Trophoblast cell (in vitro differentiated cells and primary cell): ENCODE measurements at regions not wholly inside any gene's neighbourhood (a gene's known extent, or its start where the extent isn't known, plus 50 kb on each side); places are given as distances from the start of the nearest gene placed in this dataset.
A peak's percentile ranks its signal among the peaks of the same experiment; 100 is the strongest.

Experiments
- DNase-seq, 2 donors: peaks; one replicate each; pipeline ENCODE4 v3.0.0-alpha.2; 2016
- H2AFZ ChIP-seq: 2 replicates; pipeline ENCODE4 v1.6.1; 2013; ENCODE audit warnings: low read length, moderate library complexity, mild to moderate bottlenecking; ENCODE audit not compliant: insufficient read depth, poor library complexity
- H2AK5ac ChIP-seq: 2 replicates; pipeline ENCODE4 v1.6.1; 2013; ENCODE audit warnings: mild to moderate bottlenecking, low read length
- H2BK120ac ChIP-seq: 2 replicates; pipeline ENCODE4 v1.6.1; 2013; ENCODE audit warnings: low read length, mild to moderate bottlenecking, moderate library complexity; ENCODE audit not compliant: insufficient read depth, poor library complexity
- H2BK12ac ChIP-seq: 2 replicates; pipeline ENCODE4 v1.6.1; 2013; ENCODE audit warnings: mild to moderate bottlenecking, low read length, moderate library complexity
- H2BK5ac ChIP-seq: 2 replicates; pipeline ENCODE4 v1.6.1; 2013; ENCODE audit warnings: low read length, low read depth, moderate library complexity, mild to moderate bottlenecking; ENCODE audit not compliant: poor library complexity
- H3K14ac ChIP-seq: 2 replicates; pipeline ENCODE4 v1.6.1; 2013; ENCODE audit warnings: mild to moderate bottlenecking, low read length
- H3K18ac ChIP-seq: 2 replicates; pipeline ENCODE4 v1.6.1; 2013; ENCODE audit warnings: mild to moderate bottlenecking, low read length
- H3K23ac ChIP-seq: 2 replicates; pipeline ENCODE4 v1.6.1; 2013; ENCODE audit warnings: low read length
- H3K27ac ChIP-seq: 2 replicates; pipeline ENCODE4 v1.5.1; 2013; ENCODE audit warnings: low read depth, mild to moderate bottlenecking, inconsistent platforms, low read length, moderate library complexity
- H3K27me3 ChIP-seq: 2 replicates; pipeline ENCODE4 v1.6.1; 2013; ENCODE audit warnings: inconsistent platforms, mild to moderate bottlenecking, low read length, moderate library complexity; ENCODE audit not compliant: insufficient read depth
- H3K36me3 ChIP-seq, 2 experiments: 1 replicate in 1 of 2; 2 replicates in 1 of 2; pipeline ENCODE4 v1.6.1; 2013; ENCODE audit warnings: low read length in 2 of 2, mild to moderate bottlenecking in 2 of 2, moderate library complexity in 1 of 2; ENCODE audit not compliant: insufficient read depth in 2 of 2, control insufficient read depth in 1 of 2
- H3K4ac ChIP-seq: 2 replicates; pipeline ENCODE4 v1.6.1; 2013; ENCODE audit warnings: low read depth, mild to moderate bottlenecking, low read length, moderate library complexity
- H3K4me1 ChIP-seq, 2 experiments: 1 replicate in 1 of 2; 2 replicates in 1 of 2; pipeline ENCODE4 v1.6.1; 2013; ENCODE audit warnings: low read length in 2 of 2, mild to moderate bottlenecking in 2 of 2, moderate library complexity in 1 of 2; ENCODE audit not compliant: insufficient read depth in 2 of 2, control insufficient read depth in 1 of 2
- H3K4me2 ChIP-seq: 2 replicates; pipeline ENCODE4 v1.6.1; 2013; ENCODE audit warnings: inconsistent platforms, mild to moderate bottlenecking, low read length, moderate library complexity
- H3K4me3 ChIP-seq: 2 replicates; pipeline ENCODE4 v1.5.1; 2013; ENCODE audit warnings: mild to moderate bottlenecking, low read depth, low read length, inconsistent platforms
- H3K79me1 ChIP-seq: one replicate; pipeline ENCODE4 v1.6.1; 2013; ENCODE audit warnings: low read length
- H3K79me2 ChIP-seq: 2 replicates; pipeline ENCODE4 v1.6.1; 2013; ENCODE audit warnings: low read length, mild to moderate bottlenecking; ENCODE audit not compliant: control insufficient read depth, insufficient read depth, poor library complexity
- H3K9ac ChIP-seq: 2 replicates; pipeline ENCODE4 v1.6.1; 2013; ENCODE audit warnings: mild to moderate bottlenecking, low read length
- H3K9me3 ChIP-seq: 2 replicates; pipeline ENCODE4 v1.6.1; 2013; ENCODE audit warnings: low read depth, mild to moderate bottlenecking, control low read depth, inconsistent platforms, low read length; ENCODE audit not compliant: insufficient read depth
- H4K12ac ChIP-seq: 2 replicates; pipeline ENCODE4 v1.6.1; 2013; ENCODE audit warnings: low read depth, mild to moderate bottlenecking, low read length, moderate library complexity
- H4K8ac ChIP-seq: 2 replicates; pipeline ENCODE4 v1.6.1; 2013; ENCODE audit warnings: low read depth, mild to moderate bottlenecking, low read length, moderate library complexity
- H4K91ac ChIP-seq: one replicate; pipeline ENCODE4 v1.6.1; 2013; ENCODE audit warnings: low read depth, mild to moderate bottlenecking, low read length, moderate library complexity
- WGBS: extraction: QIAGEN DNeasy Blood & Tissue Kit; methylation state at CpG from one replicate; pipeline ENCODE4 v1.1.7; 2013; ENCODE audit warnings: missing lambda C conversion rate; ENCODE audit not compliant: insufficient read length, insufficient coverage; ENCODE audit errors: extremely low coverage; 5-methylcytosine and 5-hydroxymethylcytosine counted together

GRCh38 chr10:109668154-109668665, 255.1 kb downstream of the XPNPEP1 start:
- H4K12ac ChIP-seq: no peak overlapping the region
- H3K4me1 ChIP-seq: no peaks in the 10 kb centered on the region
- H3K4me2 ChIP-seq: no peak overlapping the region
- H3K79me1 ChIP-seq: no peaks in the 10 kb centered on the region
- no peak overlapping the region for H2AFZ ChIP-seq
- no peak overlapping the region for H3K4me3 ChIP-seq
- no peak overlapping the region for H3K18ac ChIP-seq
- H2BK120ac ChIP-seq: no peak overlapping the region
- no peak overlapping the region for H3K14ac ChIP-seq
- no peak overlapping the region for H3K27ac ChIP-seq
- peaks cover 6% of the 10 kb centered on the region for H3K9me3 ChIP-seq
- H3K4ac ChIP-seq: no peak overlapping the region
- no CpG with 5 or more reads among the region's 5 CpGs for WGBS
- no peak overlapping the region for H3K9ac ChIP-seq
- no peaks in the 10 kb centered on the region for H3K27me3 ChIP-seq
- H2AK5ac ChIP-seq: no peak overlapping the region
- H2BK12ac ChIP-seq: no peak overlapping the region
- H4K8ac ChIP-seq: no peak overlapping the region
- H4K91ac ChIP-seq: no peak overlapping the region
- no peaks in the 10 kb centered on the region for H3K79me2 ChIP-seq
- H3K23ac ChIP-seq: no peak overlapping the region
- H3K36me3 ChIP-seq: no peaks in the 10 kb centered on the region
- no peak overlapping the region for H2BK5ac ChIP-seq
- no peak for DNase-seq

- Histone ChIP-seq H3K4me3 (no peak overlapping the region), H3K23ac (no peak overlapping the region), H3K14ac (no peak overlapping the region), H3K27ac (no peak overlapping the region), H3K9me3 (peaks cover 11% of the 10 kb centered on the region), H4K91ac (no peak overlapping the region), H3K27me3 (no peaks in the 10 kb centered on the region), H3K4me1 (no peaks in the 10 kb centered on the region), H3K9ac (no peak overlapping the region), H2AK5ac (no peak overlapping the region), H3K79me2 (no peaks in the 10 kb centered on the region), H3K18ac (no peak overlapping the region), H4K12ac (no peak overlapping the region), H3K36me3 (no peaks in the 10 kb centered on the region), H2BK5ac (no peak overlapping the region), H3K4me2 (no peak overlapping the region), H2BK120ac (no peak overlapping the region), H3K4ac (no peak overlapping the region), H2AFZ (no peak overlapping the region), H4K8ac (no peak overlapping the region), H3K79me1 (no peaks in the 10 kb centered on the region), H2BK12ac (no peak overlapping the region)
- no CpG with 5 or more reads among the region's 2 CpGs for WGBS
- no peak for DNase-seq
Measured at GRCh38 chr10:109665321-109665720, 258.0 kb downstream of the XPNPEP1 start.

DNA sequence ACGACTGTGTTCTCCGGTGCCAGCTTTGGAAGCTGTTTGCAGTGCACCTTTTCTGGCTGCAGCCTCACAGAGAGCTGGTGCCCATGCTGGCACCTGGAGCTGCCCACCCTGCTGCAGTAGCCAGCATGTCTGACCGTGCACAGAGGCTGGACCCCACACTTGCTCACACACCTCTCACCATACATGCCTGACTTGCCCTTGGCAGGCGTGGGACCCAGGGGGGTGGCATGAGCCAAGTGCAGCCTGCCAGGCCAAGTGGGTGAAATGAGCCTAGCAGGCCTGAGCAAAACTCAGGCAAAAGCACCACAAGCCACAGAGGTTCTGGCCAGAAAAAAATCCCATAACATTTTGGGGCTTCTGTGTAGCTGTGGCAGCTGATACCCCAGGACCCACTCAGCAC, 258.8 kb downstream of the XPNPEP1 start:
- no peak overlapping the region for H2BK5ac ChIP-seq
- H3K23ac ChIP-seq: no peak overlapping the region
- H4K91ac ChIP-seq: no peak overlapping the region
- no peak overlapping the region for H3K14ac ChIP-seq
- no peak overlapping the region for H4K12ac ChIP-seq
- no peak overlapping the region for H2AK5ac ChIP-seq
- H2AFZ ChIP-seq: no peak overlapping the region
- H2BK12ac ChIP-seq: no peak overlapping the region
- H3K79me2 ChIP-seq: no peaks in the 10 kb centered on the region
- H3K4ac ChIP-seq: no peak overlapping the region
- H3K18ac ChIP-seq: no peak overlapping the region
- H3K4me1 ChIP-seq: no peaks in the 10 kb centered on the region
- H3K79me1 ChIP-seq: no peaks in the 10 kb centered on the region
- H3K4me2 ChIP-seq: no peak overlapping the region
- DNase-seq: no peak
- H3K27me3 ChIP-seq: no peaks in the 10 kb centered on the region
- no peak overlapping the region for H2BK120ac ChIP-seq
- no peak overlapping the region for H3K4me3 ChIP-seq
- H3K9ac ChIP-seq: no peak overlapping the region
- H4K8ac ChIP-seq: no peak overlapping the region
- no peaks in the 10 kb centered on the region for H3K36me3 ChIP-seq
- peaks cover 11% of the 10 kb centered on the region for H3K9me3 ChIP-seq
- no peak overlapping the region for H3K27ac ChIP-seq
- WGBS: no CpG with 5 or more reads among the region's 4 CpGs

DNA sequence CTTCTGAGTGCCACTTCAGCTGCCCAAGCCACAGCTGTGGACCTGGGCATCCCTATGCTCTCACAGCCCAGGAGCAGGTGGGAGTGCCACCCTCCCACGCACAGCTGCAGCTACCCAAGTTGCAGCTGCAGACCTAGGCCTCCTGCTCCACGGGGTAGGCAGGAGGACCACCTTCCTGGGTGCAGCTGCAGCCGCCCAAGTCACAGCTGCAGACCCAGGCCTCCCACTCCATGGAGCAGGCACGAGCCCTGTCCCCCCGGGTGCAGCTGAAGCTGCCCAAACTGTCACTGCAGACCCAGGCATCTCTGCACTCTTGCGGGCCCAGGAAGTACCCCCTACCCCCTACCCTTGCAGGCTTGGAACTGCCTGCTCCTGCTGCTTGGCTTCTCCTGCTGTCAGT, 260.2 kb downstream of the XPNPEP1 start:
- no peak overlapping the region for H3K14ac ChIP-seq
- H4K12ac ChIP-seq: no peak overlapping the region
- no peaks in the 10 kb centered on the region for H3K4me1 ChIP-seq
- H2AFZ ChIP-seq: no peak overlapping the region
- H3K4me2 ChIP-seq: no peak overlapping the region
- H4K91ac ChIP-seq: no peak overlapping the region
- H2BK12ac ChIP-seq: no peak overlapping the region
- H3K18ac ChIP-seq: no peak overlapping the region
- H2AK5ac ChIP-seq: no peak overlapping the region
- H3K9me3 ChIP-seq: peaks cover 11% of the 10 kb centered on the region
- no peak overlapping the region for H3K23ac ChIP-seq
- H3K27ac ChIP-seq: no peak overlapping the region
- no peak overlapping the region for H3K9ac ChIP-seq
- no peak overlapping the region for H4K8ac ChIP-seq
- WGBS: no CpG with 5 or more reads among the region's 6 CpGs
- no peaks in the 10 kb centered on the region for H3K79me1 ChIP-seq
- no peak overlapping the region for H2BK120ac ChIP-seq
- H3K4ac ChIP-seq: no peak overlapping the region
- no peak overlapping the region for H2BK5ac ChIP-seq
- peak overlapping the region; percentile 18 for H3K4me3 ChIP-seq
- no peak for DNase-seq
- no peaks in the 10 kb centered on the region for H3K79me2 ChIP-seq
- no peaks in the 10 kb centered on the region for H3K27me3 ChIP-seq
- H3K36me3 ChIP-seq: no peaks in the 10 kb centered on the region
